HFFc6 (cell line): ENCODE measurements at regions not wholly inside any gene's neighbourhood (a gene's known extent, or its start where the extent isn't known, plus 50 kb on each side); places are given as distances from the start of the nearest gene placed in this dataset.
"Not testable (repeated sequence)": the region's sequence is repeated elsewhere in the genome, so short reads cannot be mapped to it uniquely, and the experiment has no call there.

Experiments
- DNase-seq: peaks from one replicate; pipeline ENCODE4 v3.0.0-alpha.2; 2018
- H3K27ac Mint-ChIP-seq: 2 replicates; pipeline ENCODE4 v1.8.0; 2020; ENCODE audit warnings: mild to moderate bottlenecking, mixed read lengths
- H3K27me3 Mint-ChIP-seq: 2 replicates; pipeline ENCODE4 v1.8.0; 2021; ENCODE audit warnings: mild to moderate bottlenecking, moderate library complexity, mixed read lengths; ENCODE audit not compliant: insufficient read depth
- H3K36me3 Mint-ChIP-seq: 2 replicates; pipeline ENCODE4 v1.8.0; 2021; ENCODE audit warnings: low read depth, mixed read lengths
- H3K4me1 Mint-ChIP-seq: 2 replicates; pipeline ENCODE4 v1.8.0; 2020; ENCODE audit warnings: low read depth, mixed read lengths
- H3K4me3 Mint-ChIP-seq: 2 replicates; pipeline ENCODE4 v1.8.0; 2020; ENCODE audit warnings: mild to moderate bottlenecking, moderate library complexity, mixed read lengths
- H3K9me3 Mint-ChIP-seq: 2 replicates; pipeline ENCODE4 v1.8.0; 2020; ENCODE audit warnings: mild to moderate bottlenecking, mixed read lengths
- CTCF ChIP-seq: fragments of 200-600 bp; sonication (generic); IDR thresholded peaks from 2 replicates; pipeline ENCODE4 v1.5.0; 2021; ENCODE audit warnings: antibody characterized with exemption, mild to moderate bottlenecking

- Mint-ChIP-seq H3K36me3 (no peaks in the 10 kb centered on the region), H3K27me3 (no peaks in the 10 kb centered on the region; the same call in 1 of the 2 replicates), H3K4me1 (no peaks in the 10 kb centered on the region), H3K9me3 (peaks cover 45% of the 10 kb centered on the region), H3K4me3 (no peak overlapping the region), H3K27ac (no peak overlapping the region)
- no peak for DNase-seq
- TF ChIP-seq CTCF = no peak
These were observed 557.8 kb downstream of the SUCLG1 start for GRCh38 chr2:83901317-83901716.

GRCh38 chr2:83900862-83901261 lies 558.2 kb downstream of the SUCLG1 start:
- H3K36me3 Mint-ChIP-seq = no peaks in the 10 kb centered on the region
- DNase-seq = no peak
- H3K4me3 Mint-ChIP-seq = no peak overlapping the region
- no peak overlapping the region for H3K27ac Mint-ChIP-seq
- H3K9me3 Mint-ChIP-seq = peaks cover 45% of the 10 kb centered on the region
- no peaks in the 10 kb centered on the region; the same call in 1 of the 2 replicates for H3K27me3 Mint-ChIP-seq
- TF ChIP-seq CTCF = no peak
- no peaks in the 10 kb centered on the region for H3K4me1 Mint-ChIP-seq

- no peak overlapping the region for H3K4me3 Mint-ChIP-seq
- H3K27me3 Mint-ChIP-seq = no peaks in the 10 kb centered on the region
- no peak for TF ChIP-seq CTCF
- H3K9me3 Mint-ChIP-seq = peaks cover 34% of the 10 kb centered on the region
- H3K36me3 Mint-ChIP-seq = no peaks in the 10 kb centered on the region
- H3K27ac Mint-ChIP-seq = no peak overlapping the region
- no peaks in the 10 kb centered on the region for H3K4me1 Mint-ChIP-seq
- DNase-seq = no peak
These were observed 559.8 kb downstream of the SUCLG1 start for GRCh38 chr2:83899271-83899670.

- no peak for TF ChIP-seq CTCF
These were observed 564.1 kb downstream of the SUCLG1 start for GRCh38 chr2:83894976-83895375.

GRCh38 chr2:83887757-83888156 lies 571.3 kb downstream of the SUCLG1 start:
- no peaks in the 10 kb centered on the region; the same call in 1 of the 2 replicates for H3K27me3 Mint-ChIP-seq
- no peaks in the 10 kb centered on the region for H3K36me3 Mint-ChIP-seq
- no peak for DNase-seq
- no peaks in the 10 kb centered on the region for H3K4me1 Mint-ChIP-seq
- no peak overlapping the region for H3K27ac Mint-ChIP-seq
- no peak overlapping the region for H3K4me3 Mint-ChIP-seq
- no peak for TF ChIP-seq CTCF
- H3K9me3 Mint-ChIP-seq = peaks cover 25% of the 10 kb centered on the region

More at GRCh38 chr2:83894976-83895375, 564.1 kb downstream of the SUCLG1 start:
- DNase-seq = no peak
- Mint-ChIP-seq H3K9me3 (peaks cover 11% of the 10 kb centered on the region; the same call in 1 of the 2 replicates), H3K4me3 (no peak overlapping the region), H3K4me1 (no peaks in the 10 kb centered on the region), H3K36me3 (no peaks in the 10 kb centered on the region), H3K27me3 (no peaks in the 10 kb centered on the region), H3K27ac (no peak overlapping the region)

- peaks cover 12% of the 10 kb centered on the region for H3K36me3 Mint-ChIP-seq
These were observed 580.0 kb downstream of the SUCLG1 start for GRCh38 chr2:83879127-83879526.

DNA sequence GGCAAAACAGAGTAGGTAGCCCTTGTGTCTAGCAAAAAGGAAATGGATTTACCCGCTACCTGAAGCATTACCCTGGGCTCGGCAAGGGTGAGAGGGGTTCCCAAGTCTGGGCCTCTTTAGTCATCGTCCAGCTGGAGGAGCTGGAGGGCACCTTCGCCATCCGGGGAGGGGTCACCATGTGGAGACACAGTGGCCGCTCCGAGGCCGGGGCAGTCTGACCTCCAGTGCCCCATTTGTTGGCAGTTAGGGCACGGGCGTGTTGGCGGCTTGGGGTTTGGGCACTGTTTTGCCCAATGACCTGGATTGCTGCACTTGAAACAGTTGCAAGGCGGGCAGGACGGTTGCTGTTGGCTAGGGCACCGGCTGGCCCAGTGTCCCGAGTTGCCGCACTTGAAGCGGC lies 581.8 kb downstream of the SUCLG1 start:
- not testable (repeated sequence) for DNase-seq, H3K4me1 Mint-ChIP-seq, H3K4me3 Mint-ChIP-seq, H3K27me3 Mint-ChIP-seq, H3K27ac Mint-ChIP-seq
- Mint-ChIP-seq H3K36me3 (peaks cover 16% of the 10 kb centered on the region), H3K9me3 (peaks cover 65% of the 10 kb centered on the region)

More at GRCh38 chr2:83879127-83879526, 580.0 kb downstream of the SUCLG1 start:
- no peak for TF ChIP-seq CTCF
- Mint-ChIP-seq H3K4me3 (no peak overlapping the region), H3K27ac (no peak overlapping the region), H3K9me3 (peaks cover 71% of the 10 kb centered on the region), H3K27me3 (peaks cover 2% of the 10 kb centered on the region), H3K4me1 (no peaks in the 10 kb centered on the region)
- no peak for DNase-seq
